ENCODE measurements at regions not wholly inside any gene's neighbourhood (a gene's known extent, or its start where the extent isn't known, plus 50 kb on each side); places are given as distances from the start of the nearest gene placed in this dataset.

GRCh38 chr4:79850626-79851025 is 222.4 kb downstream of the ANTXR2 start:
- TF ChIP-seq CTCF (IDR thresholded peaks at IDR 0.05), result no peak
- no peaks in the 10 kb centered on the region for H3K9me3 ChIP-seq
- H3K4me3 ChIP-seq (ENCODE audit: low read depth in 1 of 2, low read length in 1 of 2), result no peak overlapping the region
- no peaks in the 10 kb centered on the region for H3K36me3 ChIP-seq
- no peaks in the 10 kb centered on the region for H3K4me1 ChIP-seq (ENCODE audit: control insufficient read depth in 1 of 2, insufficient read depth in 1 of 2, low read depth in 1 of 2, low read length in 1 of 2)
- no peaks in the 10 kb centered on the region for H3K27me3 ChIP-seq
- H3K27ac ChIP-seq, result no peak overlapping the region

- Histone ChIP-seq H3K36me3 (no peaks in the 10 kb centered on the region), H3K4me1 (ENCODE audit: control insufficient read depth in 1 of 2, insufficient read depth in 1 of 2, low read depth in 1 of 2, low read length in 1 of 2) (no peaks in the 10 kb centered on the region), H3K9me3 (peaks cover 4% of the 10 kb centered on the region), H3K27ac (no peak overlapping the region), H3K27me3 (no peaks in the 10 kb centered on the region), H3K4me3 (ENCODE audit: low read depth in 1 of 2, low read length in 1 of 2) (no peak overlapping the region)
- no peak for TF ChIP-seq CTCF (IDR thresholded peaks at IDR 0.05)
These were observed 224.7 kb downstream of the ANTXR2 start for GRCh38 chr4:79848329-79848728.

- Histone ChIP-seq H3K36me3 (no peaks in the 10 kb centered on the region), H3K4me3 (ENCODE audit: low read depth in 1 of 2, low read length in 1 of 2) (no peak overlapping the region), H3K4me1 (ENCODE audit: control insufficient read depth in 1 of 2, insufficient read depth in 1 of 2, low read depth in 1 of 2, low read length in 1 of 2) (no peaks in the 10 kb centered on the region), H3K27me3 (no peaks in the 10 kb centered on the region), H3K27ac (no peak overlapping the region), H3K9me3 (peaks cover 4% of the 10 kb centered on the region)
- TF ChIP-seq CTCF (IDR thresholded peaks at IDR 0.05), result no peak
These were observed 225.6 kb downstream of the ANTXR2 start for GRCh38 chr4:79847411-79847810.

GRCh38 chr4:79842162-79842561 is 230.9 kb downstream of the ANTXR2 start:
- Histone ChIP-seq H3K27me3 (no peaks in the 10 kb centered on the region), H3K36me3 (no peaks in the 10 kb centered on the region), H3K4me3 (ENCODE audit: low read depth in 1 of 2, low read length in 1 of 2) (no peak overlapping the region), H3K4me1 (ENCODE audit: control insufficient read depth in 1 of 2, insufficient read depth in 1 of 2, low read depth in 1 of 2, low read length in 1 of 2) (no peaks in the 10 kb centered on the region), H3K9me3 (peaks cover 4% of the 10 kb centered on the region), H3K27ac (no peak overlapping the region)
- no peak for TF ChIP-seq CTCF (IDR thresholded peaks at IDR 0.05)

GRCh38 chr4:79833857-79834256 is 239.2 kb downstream of the ANTXR2 start:
- Histone ChIP-seq H3K4me3 (ENCODE audit: low read depth in 1 of 2, low read length in 1 of 2) (no peak overlapping the region), H3K4me1 (ENCODE audit: control insufficient read depth in 1 of 2, insufficient read depth in 1 of 2, low read depth in 1 of 2, low read length in 1 of 2) (no peaks in the 10 kb centered on the region), H3K27me3 (no peaks in the 10 kb centered on the region), H3K36me3 (no peaks in the 10 kb centered on the region), H3K9me3 (no peaks in the 10 kb centered on the region), H3K27ac (no peak overlapping the region)
- no peak for TF ChIP-seq CTCF (IDR thresholded peaks at IDR 0.05)
